ENCODE measurements at regions not wholly inside any gene's neighbourhood (a gene's known extent, or its start where the extent isn't known, plus 50 kb on each side); places are given as distances from the start of the nearest gene placed in this dataset.

DNA sequence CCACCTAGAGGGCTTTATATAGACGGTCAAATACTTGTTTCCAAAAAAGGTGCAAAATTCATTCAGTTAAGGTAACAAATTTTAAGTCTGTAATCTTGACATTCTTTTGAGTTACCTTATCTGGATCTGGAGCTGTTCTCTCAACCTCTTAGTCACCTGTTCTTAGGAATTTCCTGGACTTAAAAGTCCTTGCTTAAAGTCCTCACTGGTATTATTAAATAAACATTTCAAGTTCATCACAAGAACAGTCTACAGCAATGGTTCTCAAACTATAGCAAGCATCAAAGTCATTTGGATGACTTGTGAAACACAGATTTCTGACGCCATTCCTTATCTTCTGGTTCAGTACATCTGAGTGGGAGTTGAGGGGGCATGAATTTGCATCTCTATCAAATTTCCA is 122.9 kb upstream of the GOLIM4 start:
- no peak for DNase-seq

DNA sequence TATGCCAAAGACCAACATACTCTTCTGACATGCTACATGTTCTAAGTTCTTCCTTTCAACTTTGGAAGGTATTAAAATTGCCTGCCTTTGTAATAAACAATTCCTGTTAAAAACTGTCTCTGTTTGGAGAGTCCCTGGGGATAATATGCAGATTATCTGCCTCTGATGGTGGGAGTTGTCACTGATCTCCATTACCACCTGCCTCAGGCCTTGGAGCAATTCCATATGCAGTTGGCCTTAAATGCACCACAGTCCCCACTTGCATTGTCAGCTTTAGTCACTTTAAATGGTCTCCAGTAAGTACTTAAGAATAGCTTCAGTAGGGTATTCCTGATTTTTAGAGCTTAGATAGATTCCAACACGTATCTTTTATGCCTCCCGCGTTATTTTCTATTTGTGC is 121.1 kb upstream of the GOLIM4 start:
- DNase-seq = no peak

DNA sequence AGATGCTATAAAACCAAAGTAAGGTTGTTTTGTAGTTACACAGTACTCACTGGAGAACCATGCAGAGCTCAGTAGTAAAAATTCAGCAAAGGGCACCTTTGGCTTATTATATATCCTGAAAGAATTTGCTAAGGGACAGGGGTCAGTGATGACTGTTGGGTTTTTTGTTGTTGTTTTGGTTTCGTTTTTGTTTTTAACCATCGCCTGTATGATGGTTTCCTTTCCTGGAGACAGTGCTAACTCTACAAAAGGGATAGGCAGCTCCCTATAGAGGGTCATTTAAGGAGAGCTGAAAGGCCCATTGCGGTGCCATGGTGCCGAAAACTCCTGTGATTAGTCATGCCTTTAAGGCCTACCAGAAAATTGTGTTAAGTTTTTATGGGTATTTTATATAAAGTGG is 118.2 kb upstream of the GOLIM4 start:
- DNase-seq = no peak

DNA sequence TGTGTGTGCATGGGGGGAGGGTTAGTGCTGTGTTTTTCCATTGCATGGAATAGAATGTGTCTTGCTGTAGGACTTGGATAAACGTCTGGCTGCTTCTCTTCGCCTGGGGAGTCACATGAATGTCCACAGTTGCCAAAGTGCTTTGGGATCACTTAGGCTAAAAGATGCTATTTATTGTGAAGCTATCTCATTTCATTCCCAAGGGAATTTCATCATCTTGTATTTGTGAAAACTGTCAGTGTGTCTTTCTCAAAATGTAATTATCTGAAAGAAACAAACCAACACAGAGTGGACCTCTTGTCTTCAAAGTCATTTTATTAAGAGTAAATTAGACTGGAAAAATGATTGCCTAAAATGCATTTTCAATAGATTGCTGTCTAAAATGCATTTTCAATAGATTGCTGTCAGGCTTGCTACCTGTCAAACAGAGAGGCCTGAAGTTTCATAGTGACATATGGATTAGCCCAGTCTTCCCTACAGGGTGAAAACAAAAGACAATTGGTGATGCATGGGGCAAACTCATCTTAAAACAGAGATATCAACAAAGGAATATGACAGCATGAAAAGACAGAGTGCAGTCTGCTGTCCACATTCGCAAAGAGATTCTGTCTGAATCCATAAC is 117.1 kb upstream of the GOLIM4 start:
- no peak for DNase-seq

DNA sequence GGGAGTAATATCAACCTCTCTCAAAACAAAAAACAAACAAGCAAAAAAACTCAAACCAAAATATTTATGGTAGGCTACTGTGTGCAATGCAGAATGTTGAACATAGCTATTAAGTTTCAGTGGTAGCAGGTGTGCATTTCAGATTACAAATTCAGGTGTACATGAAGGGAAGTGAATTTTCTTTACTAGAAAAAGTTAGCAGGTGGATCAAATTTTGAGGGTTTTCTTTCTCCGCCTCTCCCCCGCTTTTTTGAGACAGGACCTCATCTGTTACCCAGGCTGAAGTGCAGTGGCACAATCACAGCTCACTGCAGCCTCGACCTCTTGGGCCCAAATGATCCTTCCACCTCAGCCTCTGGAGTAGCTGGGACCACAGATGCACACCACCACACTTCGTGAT is 109.7 kb upstream of the GOLIM4 start:
- no peak for DNase-seq

DNA sequence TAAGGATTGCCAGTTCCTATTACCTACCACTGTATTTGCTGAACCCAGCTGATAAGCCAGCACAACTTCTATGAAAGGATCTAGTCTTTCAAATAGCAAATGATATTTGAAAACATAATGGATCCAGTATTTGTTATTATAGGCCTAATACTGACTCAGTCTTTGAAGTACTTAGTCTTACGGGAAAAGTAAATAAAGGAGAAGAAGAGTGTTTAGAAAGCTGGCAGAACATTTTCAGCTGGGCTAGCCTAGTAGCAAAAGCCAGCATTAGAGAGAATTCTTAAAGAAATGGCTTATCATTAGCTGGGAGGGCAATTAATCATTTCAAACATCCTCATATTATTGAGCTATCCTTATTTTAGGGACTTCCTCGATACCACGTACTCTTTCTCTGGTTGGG is 101.4 kb upstream of the GOLIM4 start:
- DNase-seq = no peak

DNA sequence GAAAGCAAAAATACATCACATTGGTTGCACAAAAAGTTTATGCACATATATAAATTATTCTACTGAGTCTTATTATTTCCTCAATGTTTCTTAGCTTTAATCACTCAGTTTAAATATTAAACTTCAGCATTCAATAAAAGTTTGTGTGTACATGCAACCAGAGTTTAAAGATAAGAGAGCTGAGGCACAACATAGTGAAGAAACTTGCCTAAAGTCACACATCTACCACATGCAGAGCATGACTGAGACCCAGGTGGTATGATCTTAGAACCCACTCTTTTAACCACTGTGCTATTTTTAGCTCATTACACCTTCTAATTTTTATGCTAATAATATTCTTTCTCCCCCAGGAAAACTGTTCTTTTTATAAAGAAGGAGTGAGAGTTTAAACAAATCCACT is 96.1 kb upstream of the GOLIM4 start:
- no peak for DNase-seq

DNA sequence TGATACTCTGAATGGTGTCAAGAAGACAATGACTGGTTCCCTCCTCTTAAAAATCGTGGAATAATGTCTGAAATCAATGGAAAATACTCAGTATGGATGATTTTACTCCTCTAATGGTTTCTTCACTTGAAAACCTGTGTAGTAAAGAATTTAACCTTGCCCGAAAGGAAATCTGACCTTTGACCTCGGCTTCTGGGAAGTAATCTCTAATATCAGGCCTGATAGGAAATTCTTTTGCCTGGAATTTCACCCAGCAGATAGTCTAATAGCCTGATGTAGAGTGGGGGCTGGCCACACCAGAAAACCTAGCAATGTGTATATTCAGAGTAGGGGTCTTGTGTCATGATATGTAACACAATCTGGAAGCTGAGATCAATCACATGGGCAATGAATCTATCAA is 91.5 kb upstream of the GOLIM4 start:
- no peak for DNase-seq

DNA sequence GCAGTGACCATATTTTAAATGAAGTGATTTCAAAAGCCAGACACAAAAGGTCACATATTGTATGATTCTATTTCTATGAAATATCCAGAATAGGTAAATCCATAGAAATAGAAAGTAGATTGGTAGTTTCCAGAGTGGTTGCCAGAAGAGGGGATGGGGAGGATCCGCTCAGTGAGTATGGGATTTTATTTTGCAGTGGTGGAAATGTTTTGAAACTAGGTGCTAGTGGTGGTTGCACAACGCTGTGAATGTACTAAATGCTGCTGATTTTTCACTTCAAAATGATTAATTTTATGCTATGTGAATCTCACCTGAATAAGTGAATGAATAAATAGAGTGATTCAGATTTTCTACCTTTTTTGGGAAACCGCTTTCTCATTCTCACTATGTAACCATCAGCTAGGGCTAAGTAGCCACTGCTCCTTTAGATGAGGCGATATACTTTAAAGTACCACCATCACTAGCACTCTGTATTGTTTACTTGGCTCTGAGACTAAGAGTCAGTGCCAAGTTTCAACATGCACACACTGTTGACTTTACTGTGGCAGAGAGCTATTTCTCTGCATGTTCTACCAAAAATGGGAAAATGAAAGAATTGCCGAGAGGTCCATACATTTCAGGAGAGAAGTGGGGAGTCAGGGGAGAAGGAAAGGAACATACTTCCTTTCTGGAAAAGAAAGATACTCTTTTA is 90.7 kb upstream of the GOLIM4 start:
- no peak for DNase-seq

DNA sequence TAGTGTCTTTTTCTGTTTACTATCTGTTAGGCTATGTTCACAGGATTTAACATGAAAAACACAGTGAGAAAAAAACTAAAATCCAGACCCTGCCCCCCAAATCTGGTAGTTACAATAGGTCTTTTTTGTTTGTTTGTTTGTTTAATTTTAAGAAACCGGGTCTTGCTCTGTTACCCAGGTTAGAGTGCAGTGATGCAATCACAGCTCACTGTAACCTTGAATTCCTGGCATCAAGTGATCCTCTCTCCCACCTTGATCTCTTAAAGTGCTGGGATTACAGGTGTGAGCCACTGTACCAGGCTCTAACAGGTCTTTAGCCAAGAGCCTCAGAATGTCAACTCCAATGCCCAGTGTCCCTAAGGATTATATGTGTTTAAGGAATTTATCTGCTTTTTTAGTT is 88.0 kb upstream of the GOLIM4 start:
- DNase-seq = no peak

DNA sequence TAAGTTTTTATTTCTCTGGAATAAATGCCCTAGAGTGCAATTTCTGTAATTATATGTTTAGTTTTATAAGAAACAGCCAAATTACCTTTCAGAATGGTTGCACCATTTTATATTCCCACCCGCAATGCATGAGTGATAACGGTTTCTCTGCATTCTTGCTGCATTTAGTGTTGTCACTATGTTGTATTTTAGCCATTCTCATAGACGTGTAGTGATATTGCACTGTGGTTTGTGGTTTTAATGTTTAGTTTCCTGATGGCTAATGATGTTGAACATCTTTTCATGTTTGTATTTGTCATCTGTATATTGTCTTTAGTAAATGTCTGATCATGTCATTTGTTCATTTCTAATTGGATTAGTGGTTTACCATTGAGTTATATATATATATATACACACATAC is 73.0 kb upstream of the GOLIM4 start:
- no peak for DNase-seq

DNA sequence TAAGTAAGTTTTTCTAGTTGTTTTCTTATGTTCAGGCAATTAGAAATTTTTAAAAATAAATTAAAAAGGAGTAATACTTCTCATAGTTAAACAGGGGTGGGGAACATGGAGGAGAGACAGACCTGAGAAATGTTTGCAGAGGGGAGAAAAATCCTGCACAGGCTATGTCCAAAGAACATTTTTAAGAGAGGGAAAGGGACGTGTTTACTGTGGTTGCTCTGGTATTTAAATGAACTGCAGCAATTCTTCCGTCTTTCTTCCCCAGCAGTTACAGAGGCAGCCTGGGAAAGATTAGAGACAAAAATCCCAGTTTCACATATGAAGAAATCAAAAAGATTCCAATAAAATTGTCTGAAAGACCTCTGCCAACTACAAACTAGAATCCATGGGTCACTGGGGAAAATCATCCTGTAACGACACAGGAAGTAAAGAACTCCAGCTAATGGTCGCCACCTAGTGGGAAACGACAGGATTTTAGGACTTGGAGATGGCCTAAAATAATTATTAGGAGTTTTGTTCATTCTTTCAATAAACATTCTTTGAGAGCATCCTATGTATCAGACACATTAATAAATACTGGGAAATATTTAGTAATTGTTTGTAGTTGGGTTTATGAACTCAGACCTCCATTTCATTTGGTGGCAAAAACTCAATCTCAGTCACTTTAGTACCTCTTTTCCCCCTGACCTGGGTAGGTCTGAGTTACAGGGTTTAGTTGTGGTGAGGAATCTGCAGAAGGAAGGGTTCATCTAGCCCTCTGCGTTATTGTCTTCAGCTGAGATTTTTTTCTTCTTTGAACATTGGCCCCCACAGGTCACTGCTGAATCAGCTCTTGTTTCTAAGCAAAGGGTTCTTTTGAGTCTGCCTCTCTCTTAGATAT is 69.9 kb upstream of the GOLIM4 start:
- peak; percentile 84 for DNase-seq

DNA sequence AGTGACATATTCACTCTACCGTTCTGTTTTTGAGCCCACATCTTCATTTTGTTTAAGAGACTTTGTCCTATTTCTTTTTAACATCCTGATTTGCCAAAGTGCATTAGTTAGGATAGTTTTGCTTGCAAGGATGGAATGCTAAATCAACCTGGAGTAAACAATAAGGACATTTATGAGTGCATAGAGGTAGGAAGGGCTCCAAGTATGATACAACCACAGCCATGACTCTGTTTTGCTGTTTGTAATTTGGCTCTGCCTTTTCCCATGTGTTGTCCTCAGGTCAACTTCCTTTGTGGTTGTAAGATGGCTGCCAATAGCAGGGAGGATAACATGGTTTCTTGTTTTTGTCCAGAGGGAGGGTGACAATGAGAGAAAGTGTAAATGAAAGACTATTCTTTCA is 66.4 kb upstream of the GOLIM4 start:
- DNase-seq = peak; percentile 7

DNA sequence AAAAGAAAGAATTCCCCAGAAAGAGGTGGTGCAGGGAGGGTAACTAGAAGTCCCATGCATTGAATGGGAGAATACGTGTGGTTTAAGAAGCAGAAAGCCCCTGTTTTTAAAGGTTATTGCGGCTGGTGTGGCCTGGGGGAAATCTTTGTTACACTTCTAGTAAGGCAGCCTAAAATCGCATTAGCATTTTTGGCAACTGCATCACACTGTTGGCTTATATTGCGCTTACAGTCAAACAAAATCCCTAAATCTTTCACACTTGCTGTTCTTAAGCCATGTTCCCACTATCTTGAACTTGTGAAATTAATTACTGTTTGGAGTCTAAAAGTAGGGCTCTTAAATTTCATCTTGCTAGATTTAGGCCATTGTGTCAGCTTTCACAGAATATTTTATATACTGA is 66.0 kb upstream of the GOLIM4 start:
- peak; percentile 22 for DNase-seq

DNA sequence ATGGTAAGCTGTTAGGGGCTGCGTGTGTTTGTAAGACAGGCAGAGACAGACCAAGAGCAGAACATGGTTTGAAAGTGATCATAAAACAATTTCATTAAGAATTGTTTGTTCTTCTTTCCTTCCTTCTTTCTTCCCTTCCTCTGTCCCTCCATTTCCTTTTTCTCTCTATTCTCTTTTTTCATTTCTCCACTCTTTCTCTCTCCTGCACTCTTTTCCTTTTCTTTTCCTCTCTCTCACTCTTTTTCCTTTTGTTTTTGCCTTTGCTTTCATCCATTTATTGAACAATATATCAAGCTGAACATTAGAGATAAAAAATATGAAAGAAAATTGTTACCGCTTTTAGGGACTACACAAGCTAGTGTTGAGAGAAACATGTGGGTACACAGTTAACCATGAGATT is 62.2 kb upstream of the GOLIM4 start:
- DNase-seq = no peak

DNA sequence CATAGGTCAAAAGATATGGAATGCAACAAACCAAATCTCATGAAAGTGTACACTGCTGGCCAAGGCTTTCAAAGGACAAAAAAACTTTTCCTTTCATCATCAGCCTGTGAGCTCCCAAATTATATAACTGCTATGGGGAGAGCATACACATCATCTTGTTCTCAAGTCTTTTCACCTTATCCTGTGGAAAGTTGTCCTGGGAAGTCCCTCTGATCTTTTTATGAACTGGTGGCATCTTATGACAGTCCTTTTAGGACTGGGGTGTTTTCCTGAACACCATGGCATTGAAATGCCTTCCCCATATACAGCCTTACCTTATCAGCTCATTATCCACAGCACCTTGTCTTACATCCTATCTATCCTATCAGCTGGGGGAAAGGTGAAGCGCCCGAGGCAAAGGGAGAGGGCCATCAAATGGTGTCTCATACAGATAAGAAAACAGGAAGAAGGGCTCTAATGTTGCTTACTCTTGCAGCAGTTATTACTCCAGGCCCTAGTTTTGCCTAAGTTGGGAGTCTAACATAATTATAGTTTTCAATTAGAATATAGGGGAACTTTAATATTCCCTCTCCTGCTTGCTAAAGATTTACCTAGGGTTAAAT is 61.5 kb upstream of the GOLIM4 start:
- DNase-seq = no peak

DNA sequence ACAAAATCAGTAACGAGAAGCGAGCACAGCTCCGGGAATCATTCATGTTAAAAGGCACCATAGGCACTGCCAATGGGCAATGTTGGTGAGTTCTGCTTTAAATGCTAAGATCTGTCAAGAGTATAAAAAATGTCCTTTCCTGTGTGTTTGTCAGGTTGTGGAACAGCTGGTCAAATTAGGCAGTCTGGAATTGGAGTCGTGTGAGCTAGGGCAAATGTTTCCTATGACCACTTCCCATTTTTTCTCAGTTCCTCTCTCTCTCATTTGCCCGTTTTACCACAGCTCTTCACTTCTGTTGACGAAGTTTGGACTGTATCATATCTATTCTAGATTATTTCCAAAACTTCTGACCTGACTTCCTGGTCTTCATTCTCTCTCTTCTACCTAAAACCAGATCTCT is 60.8 kb upstream of the GOLIM4 start:
- no peak for DNase-seq

DNA sequence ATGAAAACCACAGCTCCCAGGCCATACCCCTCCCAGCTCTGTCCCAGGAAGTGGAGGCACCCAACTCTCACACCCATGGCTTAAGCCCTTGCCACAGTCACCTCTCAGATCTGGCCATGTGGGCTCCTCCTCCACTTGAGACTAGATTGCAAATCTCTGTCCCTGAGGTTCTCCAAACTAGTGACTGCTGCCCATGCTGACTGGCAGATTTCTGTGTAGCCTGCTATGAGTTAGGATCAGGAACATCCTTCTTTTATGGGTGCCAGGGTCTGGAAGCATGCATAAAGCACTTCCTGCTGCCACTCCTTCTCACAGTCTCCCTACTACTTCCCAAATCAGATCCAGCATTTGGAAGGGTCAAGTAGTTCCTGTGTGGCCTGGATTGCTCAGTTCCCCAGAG is 59.6 kb upstream of the GOLIM4 start:
- no peak for DNase-seq

DNA sequence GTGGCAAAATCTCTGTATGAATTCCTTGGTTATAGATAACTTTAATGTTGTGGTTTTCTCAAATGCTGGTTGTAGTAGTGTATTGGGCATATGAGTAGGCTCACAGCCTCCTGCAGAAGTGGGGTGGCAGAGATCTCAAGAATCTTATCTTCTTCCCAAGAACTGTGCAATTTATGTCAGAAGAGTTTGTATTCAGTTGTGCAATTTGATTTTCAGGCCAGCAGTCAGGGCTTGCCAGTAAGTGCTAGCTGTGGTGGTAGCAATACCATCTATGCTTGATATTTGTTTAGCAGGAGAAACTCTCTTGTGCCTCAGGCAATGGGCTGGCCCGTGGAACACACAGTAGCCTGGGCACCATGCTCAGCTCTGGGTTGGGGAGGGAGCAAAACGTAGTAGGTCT is 58.4 kb upstream of the GOLIM4 start:
- DNase-seq = no peak

DNA sequence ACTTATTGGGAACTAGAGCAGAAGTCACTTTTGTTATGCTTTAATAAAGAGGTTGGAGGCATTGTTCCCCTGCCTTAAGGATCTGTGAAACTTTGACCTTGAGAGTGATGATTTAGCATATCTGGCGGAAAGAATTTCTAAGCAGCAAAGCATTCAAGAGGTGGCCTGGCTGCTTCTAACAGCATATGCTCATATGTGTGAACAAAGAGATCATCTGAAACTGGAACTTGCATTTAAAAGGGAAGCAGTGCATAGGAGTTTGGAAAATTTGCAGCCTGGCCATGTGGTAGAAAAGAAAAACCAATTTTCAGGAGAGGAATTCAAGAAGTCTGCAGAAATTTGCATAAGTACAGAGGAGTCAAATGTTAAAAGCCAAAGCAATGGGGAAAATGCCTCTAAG is 56.4 kb upstream of the GOLIM4 start:
- DNase-seq = no peak
